WTC11 (cell line): ENCODE measurements at regions not wholly inside any gene's neighbourhood (a gene's known extent, or its start where the extent isn't known, plus 50 kb on each side); places are given as distances from the start of the nearest gene placed in this dataset.

Experiments used
- ZNF396 ChIP-seq: fragments of 250-450 bp; sonication (Bioruptor Pico); IDR thresholded peaks from 2 replicates; pipeline ENCODE4 v1.8.0; 2021; ENCODE audit warnings: mild to moderate bottlenecking, moderate library complexity, borderline replicate concordance
- TF ChIP-seq, protein P1 (sequence below): sonication (generic); formaldehyde crosslinking; IDR thresholded peaks from 2 replicates; pipeline ENCODE4 v1.8.0; 2023; ENCODE audit warnings: missing genetic modification reagents
- TF ChIP-seq, protein P2 (sequence below): sonication (generic); formaldehyde crosslinking; IDR thresholded peaks from 2 replicates; pipeline ENCODE4 v1.8.0; 2022; ENCODE audit warnings: mild to moderate bottlenecking, missing genetic modification reagents
- TF ChIP-seq, protein P3 (sequence below): fragments of 200-600 bp; IDR thresholded peaks from 2 replicates; pipeline ENCODE4 v1.8.0; 2022; ENCODE audit warnings: antibody characterized with exemption
- TF ChIP-seq, protein P4 (sequence below): sonication (generic); formaldehyde crosslinking; IDR thresholded peaks from 2 replicates; pipeline ENCODE4 v1.8.1; 2023; ENCODE audit warnings: mild to moderate bottlenecking, missing genetic modification reagents, moderate library complexity

DNA sequence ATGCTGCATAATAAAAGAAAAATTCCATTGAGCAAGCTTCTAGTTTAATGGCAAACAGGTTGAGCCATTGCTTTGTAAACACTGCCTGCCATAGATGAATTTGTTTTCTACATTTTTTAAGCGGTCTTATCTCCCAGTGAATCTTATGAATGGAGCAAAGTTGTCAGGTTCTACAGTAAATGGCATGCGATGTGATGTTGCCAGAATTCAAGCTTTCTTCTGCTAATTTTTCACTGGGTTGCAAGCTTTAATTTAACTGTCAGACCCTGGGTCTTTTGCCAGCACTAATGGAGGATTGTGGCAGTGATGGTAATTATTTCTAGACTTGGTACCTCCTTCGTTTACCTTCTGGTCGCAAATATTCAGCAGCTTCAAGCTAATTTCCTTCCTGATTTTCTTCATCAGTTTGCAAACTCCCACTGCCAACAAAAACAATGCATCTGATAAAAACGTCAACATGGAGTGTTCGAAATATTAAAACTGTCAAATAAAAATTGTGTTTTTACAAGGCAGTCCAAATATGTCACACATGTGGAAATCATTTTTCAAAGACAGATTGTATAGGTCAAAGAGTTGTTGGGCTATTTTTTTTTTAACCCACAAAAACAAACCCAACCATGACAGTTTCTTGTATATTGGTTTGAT lies 274.2 kb upstream of the ERCC4 start:
- TF ChIP-seq, protein P1, sequence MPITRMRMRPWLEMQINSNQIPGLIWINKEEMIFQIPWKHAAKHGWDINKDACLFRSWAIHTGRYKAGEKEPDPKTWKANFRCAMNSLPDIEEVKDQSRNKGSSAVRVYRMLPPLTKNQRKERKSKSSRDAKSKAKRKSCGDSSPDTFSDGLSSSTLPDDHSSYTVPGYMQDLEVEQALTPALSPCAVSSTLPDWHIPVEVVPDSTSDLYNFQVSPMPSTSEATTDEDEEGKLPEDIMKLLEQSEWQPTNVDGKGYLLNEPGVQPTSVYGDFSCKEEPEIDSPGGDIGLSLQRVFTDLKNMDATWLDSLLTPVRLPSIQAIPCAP = no peak
- TF ChIP-seq, protein P2, sequence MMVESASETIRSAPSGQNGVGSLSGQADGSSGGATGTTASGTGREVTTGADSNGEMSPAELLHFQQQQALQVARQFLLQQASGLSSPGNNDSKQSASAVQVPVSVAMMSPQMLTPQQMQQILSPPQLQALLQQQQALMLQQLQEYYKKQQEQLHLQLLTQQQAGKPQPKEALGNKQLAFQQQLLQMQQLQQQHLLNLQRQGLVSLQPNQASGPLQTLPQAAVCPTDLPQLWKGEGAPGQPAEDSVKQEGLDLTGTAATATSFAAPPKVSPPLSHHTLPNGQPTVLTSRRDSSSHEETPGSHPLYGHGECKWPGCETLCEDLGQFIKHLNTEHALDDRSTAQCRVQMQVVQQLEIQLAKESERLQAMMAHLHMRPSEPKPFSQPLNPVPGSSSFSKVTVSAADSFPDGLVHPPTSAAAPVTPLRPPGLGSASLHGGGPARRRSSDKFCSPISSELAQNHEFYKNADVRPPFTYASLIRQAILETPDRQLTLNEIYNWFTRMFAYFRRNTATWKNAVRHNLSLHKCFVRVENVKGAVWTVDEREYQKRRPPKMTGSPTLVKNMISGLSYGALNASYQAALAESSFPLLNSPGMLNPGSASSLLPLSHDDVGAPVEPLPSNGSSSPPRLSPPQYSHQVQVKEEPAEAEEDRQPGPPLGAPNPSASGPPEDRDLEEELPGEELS = no peak
- TF ChIP-seq, protein P3, sequence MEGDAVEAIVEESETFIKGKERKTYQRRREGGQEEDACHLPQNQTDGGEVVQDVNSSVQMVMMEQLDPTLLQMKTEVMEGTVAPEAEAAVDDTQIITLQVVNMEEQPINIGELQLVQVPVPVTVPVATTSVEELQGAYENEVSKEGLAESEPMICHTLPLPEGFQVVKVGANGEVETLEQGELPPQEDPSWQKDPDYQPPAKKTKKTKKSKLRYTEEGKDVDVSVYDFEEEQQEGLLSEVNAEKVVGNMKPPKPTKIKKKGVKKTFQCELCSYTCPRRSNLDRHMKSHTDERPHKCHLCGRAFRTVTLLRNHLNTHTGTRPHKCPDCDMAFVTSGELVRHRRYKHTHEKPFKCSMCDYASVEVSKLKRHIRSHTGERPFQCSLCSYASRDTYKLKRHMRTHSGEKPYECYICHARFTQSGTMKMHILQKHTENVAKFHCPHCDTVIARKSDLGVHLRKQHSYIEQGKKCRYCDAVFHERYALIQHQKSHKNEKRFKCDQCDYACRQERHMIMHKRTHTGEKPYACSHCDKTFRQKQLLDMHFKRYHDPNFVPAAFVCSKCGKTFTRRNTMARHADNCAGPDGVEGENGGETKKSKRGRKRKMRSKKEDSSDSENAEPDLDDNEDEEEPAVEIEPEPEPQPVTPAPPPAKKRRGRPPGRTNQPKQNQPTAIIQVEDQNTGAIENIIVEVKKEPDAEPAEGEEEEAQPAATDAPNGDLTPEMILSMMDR = no peak
- TF ChIP-seq, protein P4, sequence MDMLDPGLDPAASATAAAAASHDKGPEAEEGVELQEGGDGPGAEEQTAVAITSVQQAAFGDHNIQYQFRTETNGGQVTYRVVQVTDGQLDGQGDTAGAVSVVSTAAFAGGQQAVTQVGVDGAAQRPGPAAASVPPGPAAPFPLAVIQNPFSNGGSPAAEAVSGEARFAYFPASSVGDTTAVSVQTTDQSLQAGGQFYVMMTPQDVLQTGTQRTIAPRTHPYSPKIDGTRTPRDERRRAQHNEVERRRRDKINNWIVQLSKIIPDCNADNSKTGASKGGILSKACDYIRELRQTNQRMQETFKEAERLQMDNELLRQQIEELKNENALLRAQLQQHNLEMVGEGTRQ (CRISPR knock-in tag) = no peak
- TF ChIP-seq ZNF396 = no peak
